PC-3 (cell line): ENCODE measurements at regions not wholly inside any gene's neighbourhood (a gene's known extent, or its start where the extent isn't known, plus 50 kb on each side); places are given as distances from the start of the nearest gene placed in this dataset.

Source experiments
- ATAC-seq: fragments of 200-7000 bp; cut with Tn5 transposase; 2 replicates; pipeline ENCODE4 v1.9.1; 2020; ENCODE audit warnings: mild to moderate bottlenecking, moderate library complexity
- BruUV-seq: library from RNA; stranded (reverse); fragments of 400-500 nt; replicated peaks from 2 replicates; lab custom pipeline; 2021; lab: Mats Ljungman, UMichigan
- CTCF ChIA-PET: fragments of 300-600 bp; sonication (Branson Sonifier 250); formaldehyde crosslinking; loops from one replicate; lab custom pipeline; 2022; ENCODE audit warnings: antibody characterized with exemption; lab: Charles Lee
- POLR2A ChIA-PET: fragments of 300-600 bp; sonication (Branson Sonifier 250); formaldehyde crosslinking; loops from one replicate; lab custom pipeline; 2022; ENCODE audit warnings: antibody characterized with exemption; ENCODE audit not compliant: unreplicated experiment; lab: Charles Lee
- DNase-seq: peaks from one replicate; pipeline ENCODE4 v3.0.0-alpha.2; 2015
- H2AFZ ChIP-seq: fragments of 300-600 bp; sonication (generic); 2 replicates; pipeline ENCODE4 v1.6.0; 2016; ENCODE audit warnings: antibody characterized with exemption, low read length
- H3F3A ChIP-seq: fragments of 300-600 bp; sonication (generic); one replicate; pipeline ENCODE4 v1.6.0; 2017; ENCODE audit warnings: antibody characterized with exemption, low read length, control low read depth, mild to moderate bottlenecking; ENCODE audit not compliant: unreplicated experiment
- H3K27ac ChIP-seq: fragments of 300-600 bp; sonication (generic); 2 replicates; pipeline ENCODE4 v1.5.1; 2016; ENCODE audit warnings: mild to moderate bottlenecking, low read length
- H3K27me3 ChIP-seq: fragments of 300-600 bp; sonication (generic); 2 replicates; pipeline ENCODE4 v1.6.1; 2016; ENCODE audit warnings: low read length, mixed read lengths
- H3K36me3 ChIP-seq: fragments of 300-600 bp; sonication (generic); 2 replicates; pipeline ENCODE4 v1.6.1; 2016; ENCODE audit warnings: low read depth, mixed run types, low read length, mixed read lengths
- H3K4me1 ChIP-seq: fragments of 300-600 bp; sonication (generic); 2 replicates; pipeline ENCODE4 v1.5.1; 2016; ENCODE audit warnings: low read length; ENCODE audit not compliant: insufficient read depth
- H3K4me2 ChIP-seq: fragments of 300-600 bp; sonication (generic); 2 replicates; pipeline ENCODE4 v1.6.0; 2016; ENCODE audit warnings: low read length
- H3K4me3 ChIP-seq: fragments of 300-600 bp; sonication (generic); 2 replicates; pipeline ENCODE4 v1.5.1; 2016; ENCODE audit warnings: mild to moderate bottlenecking, low read length, mixed read lengths
- H3K79me2 ChIP-seq: fragments of 300-600 bp; sonication (generic); 2 replicates; pipeline ENCODE4 v1.6.1; 2017; ENCODE audit warnings: low read length, mixed read lengths
- H3K9ac ChIP-seq: fragments of 300-600 bp; sonication (generic); 2 replicates; pipeline ENCODE4 v1.6.0; 2016; ENCODE audit warnings: mild to moderate bottlenecking, low read length
- H3K9me2 ChIP-seq: fragments of 300-600 bp; sonication (generic); replicated peaks from 2 replicates; pipeline ENCODE4 v1.6.1; 2016; ENCODE audit warnings: mixed run types, low read length, mixed read lengths
- H3K9me3 ChIP-seq: fragments of 300-600 bp; sonication (generic); 2 replicates; pipeline ENCODE4 v1.6.1; 2016; ENCODE audit warnings: low read length, mixed read lengths
- H4K20me1 ChIP-seq: fragments of 300-600 bp; sonication (generic); 2 replicates; pipeline ENCODE4 v1.6.1; 2016; ENCODE audit warnings: low read length, mixed read lengths
- CTCF ChIP-seq: fragments of 300-600 bp; sonication (generic); conservative IDR thresholded peaks from 2 replicates; pipeline ENCODE4 v1.5.1; 2017; ENCODE audit warnings: antibody characterized with exemption, low read depth, mild to moderate bottlenecking, low read length
- EZH2 ChIP-seq: fragments of 300-600 bp; sonication (generic); IDR thresholded peaks from one replicate; pipeline ENCODE4 v1.6.1; 2017; ENCODE audit warnings: antibody characterized with exemption, mild to moderate bottlenecking, low read length; ENCODE audit not compliant: unreplicated experiment
- EZH2phosphoT487 ChIP-seq: fragments of 300-600 bp; sonication (generic); IDR thresholded peaks from 2 replicates; pipeline ENCODE4 v1.6.1; 2018; ENCODE audit warnings: mild to moderate bottlenecking, antibody characterized with exemption, low read length, borderline replicate concordance
- intact Hi-C: fragments of 100-400 bp; cut with micrococcal nuclease; formaldehyde crosslinking; loops from 2 replicates; pipeline ENCODE4 v1.9.0; 2023

- DNase-seq (no peak), ATAC-seq (no peak)
- ChIA-PET CTCF (no interaction called here), POLR2A (no interaction called here)
- Histone ChIP-seq H3K27ac (no peak overlapping the region), H3K9ac (no peak overlapping the region), H4K20me1 (no peaks in the 10 kb centered on the region), H3K36me3 (no peaks in the 10 kb centered on the region), H3K27me3 (no peaks in the 10 kb centered on the region), H3K4me2 (no peak overlapping the region), H3K4me3 (no peak overlapping the region), H3F3A (peaks cover 2% of the 10 kb centered on the region), H2AFZ (no peak overlapping the region), H3K9me3 (no peaks in the 10 kb centered on the region), H3K4me1 (peaks cover 8% of the 10 kb centered on the region; the same call in 1 of the 2 replicates), H3K9me2 (no peaks in the 10 kb centered on the region), H3K79me2 (no peaks in the 10 kb centered on the region)
- TF ChIP-seq CTCF (no peak), EZH2 (no peak), EZH2phosphoT487 (no peak)
- intact Hi-C loops: no loop called here
- no TSS peak for BruUV-seq
Measured at GRCh38 chr10:28878236-28878970, 201.1 kb downstream of the BAMBI start.

- no peaks in the 10 kb centered on the region for H3K36me3 ChIP-seq
- no peak overlapping the region for H3K27ac ChIP-seq
- CTCF ChIA-PET: no interaction called here
- H3K27me3 ChIP-seq: no peaks in the 10 kb centered on the region
- H3F3A ChIP-seq: peaks cover 4% of the 10 kb centered on the region
- H3K9me3 ChIP-seq: no peaks in the 10 kb centered on the region
- no peaks in the 10 kb centered on the region for H4K20me1 ChIP-seq
- H3K79me2 ChIP-seq: no peaks in the 10 kb centered on the region
- BruUV-seq: no TSS peak
- H3K4me3 ChIP-seq: no peak overlapping the region
- no peak overlapping the region for H2AFZ ChIP-seq
- POLR2A ChIA-PET: no interaction called here
- DNase-seq (no peak), ATAC-seq (no peak)
- TF ChIP-seq CTCF: no peak
- TF ChIP-seq EZH2phosphoT487: no peak
- TF ChIP-seq EZH2: no peak
- intact Hi-C loops: no loop called here
- no peak overlapping the region for H3K9ac ChIP-seq
- no peak overlapping the region for H3K4me2 ChIP-seq
- H3K9me2 ChIP-seq: no peaks in the 10 kb centered on the region
- H3K4me1 ChIP-seq: peaks cover 16% of the 10 kb centered on the region
Measured at GRCh38 chr10:28879246-28879645, 201.9 kb downstream of the BAMBI start.

- Histone ChIP-seq H3K9me3 (no peaks in the 10 kb centered on the region), H3K9me2 (no peaks in the 10 kb centered on the region), H3K4me1 (peaks cover 23% of the 10 kb centered on the region), H3K4me2 (no peak overlapping the region), H3K36me3 (no peaks in the 10 kb centered on the region), H3F3A (peaks cover 4% of the 10 kb centered on the region), H3K4me3 (no peak overlapping the region), H3K27me3 (no peaks in the 10 kb centered on the region), H4K20me1 (no peaks in the 10 kb centered on the region), H2AFZ (no peak overlapping the region), H3K27ac (no peak overlapping the region), H3K9ac (no peak overlapping the region), H3K79me2 (no peaks in the 10 kb centered on the region)
- TF ChIP-seq EZH2: no peak
- no peak for TF ChIP-seq CTCF
- POLR2A ChIA-PET: no interaction called here
- no peak for ATAC-seq
- intact Hi-C loops: loop anchor here (5.0 kb wide), 1 partner anchor 203 kb away; the partner anchor contains the start of gene BAMBI
- no peak for DNase-seq
- no TSS peak for BruUV-seq
- CTCF ChIA-PET: no interaction called here
Measured at GRCh38 chr10:28879875-28880682, 202.8 kb downstream of the BAMBI start.
